Endothelial cell (in vitro differentiated cells): ENCODE measurements at regions not wholly inside any gene's neighbourhood (a gene's known extent, or its start where the extent isn't known, plus 50 kb on each side); places are given as distances from the start of the nearest gene placed in this dataset.

ENCODE experiments used
- DNase-seq: peaks from one replicate; pipeline ENCODE4 v3.0.0; 2021; ENCODE audit warnings: low spot score
- H3K27ac Mint-ChIP-seq: one replicate; pipeline ENCODE4 v1.8.0; 2021; ENCODE audit warnings: mixed read lengths, inconsistent platforms; ENCODE audit not compliant: unreplicated experiment
- H3K27me3 Mint-ChIP-seq: one replicate; pipeline ENCODE4 v1.8.0; 2021; ENCODE audit warnings: mild to moderate bottlenecking, moderate library complexity, mixed read lengths, inconsistent platforms; ENCODE audit not compliant: unreplicated experiment
- H3K36me3 Mint-ChIP-seq: one replicate; pipeline ENCODE4 v1.8.0; 2021; ENCODE audit warnings: mild to moderate bottlenecking, low read depth, mixed read lengths, inconsistent platforms; ENCODE audit not compliant: unreplicated experiment
- H3K4me1 Mint-ChIP-seq: one replicate; pipeline ENCODE4 v1.8.0; 2021; ENCODE audit warnings: mild to moderate bottlenecking, mixed read lengths, inconsistent platforms; ENCODE audit not compliant: unreplicated experiment
- H3K4me3 Mint-ChIP-seq: one replicate; pipeline ENCODE4 v1.8.0; 2021; ENCODE audit warnings: mild to moderate bottlenecking, mixed read lengths, inconsistent platforms; ENCODE audit not compliant: unreplicated experiment
- H3K9me3 Mint-ChIP-seq: one replicate; pipeline ENCODE4 v1.8.0; 2021; ENCODE audit warnings: mixed read lengths, inconsistent platforms; ENCODE audit not compliant: unreplicated experiment
- TF ChIP-seq, protein P1 (sequence below): fragments of 200-600 bp; sonication (generic); IDR thresholded peaks from one replicate; pipeline ENCODE4 v1.5.0; 2021; ENCODE audit warnings: antibody characterized with exemption; ENCODE audit not compliant: unreplicated experiment

GRCh38 chr5:61215996-61216395, 53.7 kb upstream of the SMIM15 start:
- H3K9me3 Mint-ChIP-seq, result peaks cover 12% of the 10 kb centered on the region
- no peak overlapping the region for H3K27ac Mint-ChIP-seq
- no peaks in the 10 kb centered on the region for H3K4me1 Mint-ChIP-seq
- H3K36me3 Mint-ChIP-seq, result no peaks in the 10 kb centered on the region
- DNase-seq, result no peak
- H3K4me3 Mint-ChIP-seq, result no peak overlapping the region
- peaks cover 1% of the 10 kb centered on the region for H3K27me3 Mint-ChIP-seq
- TF ChIP-seq, protein P1, sequence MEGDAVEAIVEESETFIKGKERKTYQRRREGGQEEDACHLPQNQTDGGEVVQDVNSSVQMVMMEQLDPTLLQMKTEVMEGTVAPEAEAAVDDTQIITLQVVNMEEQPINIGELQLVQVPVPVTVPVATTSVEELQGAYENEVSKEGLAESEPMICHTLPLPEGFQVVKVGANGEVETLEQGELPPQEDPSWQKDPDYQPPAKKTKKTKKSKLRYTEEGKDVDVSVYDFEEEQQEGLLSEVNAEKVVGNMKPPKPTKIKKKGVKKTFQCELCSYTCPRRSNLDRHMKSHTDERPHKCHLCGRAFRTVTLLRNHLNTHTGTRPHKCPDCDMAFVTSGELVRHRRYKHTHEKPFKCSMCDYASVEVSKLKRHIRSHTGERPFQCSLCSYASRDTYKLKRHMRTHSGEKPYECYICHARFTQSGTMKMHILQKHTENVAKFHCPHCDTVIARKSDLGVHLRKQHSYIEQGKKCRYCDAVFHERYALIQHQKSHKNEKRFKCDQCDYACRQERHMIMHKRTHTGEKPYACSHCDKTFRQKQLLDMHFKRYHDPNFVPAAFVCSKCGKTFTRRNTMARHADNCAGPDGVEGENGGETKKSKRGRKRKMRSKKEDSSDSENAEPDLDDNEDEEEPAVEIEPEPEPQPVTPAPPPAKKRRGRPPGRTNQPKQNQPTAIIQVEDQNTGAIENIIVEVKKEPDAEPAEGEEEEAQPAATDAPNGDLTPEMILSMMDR, result no peak

- Mint-ChIP-seq H3K36me3 (no peaks in the 10 kb centered on the region), H3K9me3 (peaks cover 12% of the 10 kb centered on the region), H3K4me3 (no peak overlapping the region), H3K27ac (no peak overlapping the region), H3K27me3 (peaks cover 1% of the 10 kb centered on the region), H3K4me1 (no peaks in the 10 kb centered on the region)
- DNase-seq, result no peak
- TF ChIP-seq, protein P1, result no peak
These were observed 54.5 kb upstream of the SMIM15 start for GRCh38 chr5:61216741-61217140.

DNA sequence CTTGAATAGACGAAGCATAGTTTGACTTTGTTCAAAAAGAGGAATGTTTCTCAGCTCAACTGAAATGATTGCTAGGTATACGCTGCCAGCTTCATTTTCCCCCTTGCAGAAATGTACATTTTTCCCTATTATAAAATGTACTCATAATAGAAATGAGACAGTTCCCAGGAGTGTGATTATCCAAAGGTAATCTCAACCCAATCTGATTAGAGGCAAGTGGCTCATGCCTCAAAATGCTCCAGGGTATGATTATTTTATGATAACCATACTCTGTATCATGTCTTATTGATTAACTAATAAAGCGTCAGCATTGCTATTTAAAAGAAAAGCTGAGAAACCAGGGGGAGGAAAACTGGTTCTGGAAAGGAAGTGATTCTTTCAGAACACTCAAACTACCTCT, 54.9 kb upstream of the SMIM15 start:
- Mint-ChIP-seq H3K27me3 (peaks cover 1% of the 10 kb centered on the region), H3K9me3 (peaks cover 12% of the 10 kb centered on the region), H3K36me3 (no peaks in the 10 kb centered on the region), H3K27ac (no peak overlapping the region), H3K4me1 (no peaks in the 10 kb centered on the region), H3K4me3 (no peak overlapping the region)
- DNase-seq, result no peak
- TF ChIP-seq, protein P1, result no peak

DNA sequence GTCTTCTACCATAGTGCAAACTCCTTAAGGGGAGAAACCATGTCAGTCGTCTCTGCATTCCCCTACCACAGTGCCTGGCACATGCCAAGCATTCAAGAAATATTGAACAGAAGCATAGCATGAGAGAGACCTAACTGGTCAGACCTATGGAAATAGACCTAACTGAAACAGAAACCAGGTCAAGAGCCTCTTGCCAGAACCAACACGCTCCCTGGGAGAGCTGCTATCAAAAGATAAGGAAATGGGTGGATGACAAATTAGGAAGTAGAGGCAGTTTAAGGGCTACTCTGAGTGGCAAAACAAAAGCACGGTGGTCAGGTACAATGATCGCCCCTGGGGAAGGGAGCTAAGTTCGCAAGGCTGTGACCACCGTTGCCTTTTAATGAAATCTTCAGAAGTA, 66.0 kb upstream of the SMIM15 start:
- Mint-ChIP-seq H3K9me3 (no peaks in the 10 kb centered on the region), H3K27me3 (peaks cover 2% of the 10 kb centered on the region), H3K4me1 (peaks cover 11% of the 10 kb centered on the region), H3K4me3 (no peak overlapping the region), H3K27ac (no peak overlapping the region), H3K36me3 (no peaks in the 10 kb centered on the region)
- TF ChIP-seq, protein P1, result no peak
- no peak for DNase-seq

- no peak for DNase-seq
- peaks cover 11% of the 10 kb centered on the region for H3K4me1 Mint-ChIP-seq
- no peak overlapping the region for H3K27ac Mint-ChIP-seq
- H3K9me3 Mint-ChIP-seq, result no peaks in the 10 kb centered on the region
- TF ChIP-seq, protein P1, result no peak
- no peak overlapping the region for H3K4me3 Mint-ChIP-seq
- H3K36me3 Mint-ChIP-seq, result no peaks in the 10 kb centered on the region
- H3K27me3 Mint-ChIP-seq, result peaks cover 2% of the 10 kb centered on the region
These were observed 66.5 kb upstream of the SMIM15 start for GRCh38 chr5:61228691-61229280.
